ENCODE measurements at regions not wholly inside any gene's neighbourhood (a gene's known extent, or its start where the extent isn't known, plus 50 kb on each side); places are given as distances from the start of the nearest gene placed in this dataset.

DNA sequence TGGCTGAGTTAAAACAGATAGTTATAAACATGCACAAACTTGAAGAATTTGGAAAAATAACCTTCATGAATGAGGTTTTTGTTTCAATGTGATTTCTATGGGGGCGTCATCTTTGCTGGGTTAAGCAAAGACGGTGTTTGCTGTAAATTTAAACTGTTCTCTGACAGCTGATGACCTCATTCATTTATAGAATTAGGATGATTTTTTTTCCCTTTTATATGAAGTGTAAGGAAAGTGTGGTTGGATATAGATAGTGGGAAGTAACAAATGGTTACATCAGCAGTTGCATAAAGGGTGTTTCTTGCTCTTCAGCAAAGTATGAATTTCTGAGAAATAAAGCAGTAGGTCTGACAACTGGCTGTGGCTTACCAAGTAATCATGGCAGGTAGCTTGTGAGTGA, 137.2 kb upstream of the CENPW start:
- Histone ChIP-seq H3K9ac (ENCODE audit: insufficient read depth, low read length, poor library complexity, severe bottlenecking) (no peak overlapping the region), H3K4me1 (ENCODE audit: control insufficient read depth in 1 of 2, insufficient read depth in 2 of 2, low read length in 2 of 2) (no peaks in the 10 kb centered on the region), H3K4me3 (replicated peaks in 1 of 3; ENCODE audit: low read depth in 2 of 3, low read length in 3 of 3) (no peak overlapping the region), H2AFZ (ENCODE audit: insufficient read depth, low read depth, low read length, poor library complexity, severe bottlenecking) (no peak overlapping the region), H4K20me1 (ENCODE audit: insufficient read depth, low read length) (no peaks in the 10 kb centered on the region), H3K4me2 (replicated peaks; ENCODE audit: extremely low read depth, low read length, poor library complexity, severe bottlenecking) (no peak overlapping the region), H3K36me3 (replicated peaks in 1 of 2; ENCODE audit: control insufficient read depth in 1 of 2, insufficient read depth in 2 of 2, low read length in 2 of 2) (no peaks in the 10 kb centered on the region), H3K27me3 (ENCODE audit: control insufficient read depth in 2 of 2, insufficient read depth in 2 of 2, low read length in 2 of 2) (no peaks in the 10 kb centered on the region), H3K27ac (ENCODE audit: low read depth in 1 of 2, low read length in 2 of 2) (no peak overlapping the region), H3K9me3 (replicated peaks in 1 of 2; ENCODE audit: control insufficient read depth in 1 of 2, insufficient read depth in 1 of 2, low read length in 2 of 2) (no peaks in the 10 kb centered on the region), H3K79me2 (ENCODE audit: insufficient read depth, low read length) (no peaks in the 10 kb centered on the region)
- H3K4me1 Mint-ChIP-seq: no peaks in the 10 kb centered on the region
- no peaks in the 10 kb centered on the region for H3K27me3 Mint-ChIP-seq (ENCODE audit: low read depth in 3 of 3)
- H3K9me3 Mint-ChIP-seq: peaks cover 0 to 3% (median 0%) of the 10 kb centered on the region in 7 donors
- TF ChIP-seq, protein P1, sequence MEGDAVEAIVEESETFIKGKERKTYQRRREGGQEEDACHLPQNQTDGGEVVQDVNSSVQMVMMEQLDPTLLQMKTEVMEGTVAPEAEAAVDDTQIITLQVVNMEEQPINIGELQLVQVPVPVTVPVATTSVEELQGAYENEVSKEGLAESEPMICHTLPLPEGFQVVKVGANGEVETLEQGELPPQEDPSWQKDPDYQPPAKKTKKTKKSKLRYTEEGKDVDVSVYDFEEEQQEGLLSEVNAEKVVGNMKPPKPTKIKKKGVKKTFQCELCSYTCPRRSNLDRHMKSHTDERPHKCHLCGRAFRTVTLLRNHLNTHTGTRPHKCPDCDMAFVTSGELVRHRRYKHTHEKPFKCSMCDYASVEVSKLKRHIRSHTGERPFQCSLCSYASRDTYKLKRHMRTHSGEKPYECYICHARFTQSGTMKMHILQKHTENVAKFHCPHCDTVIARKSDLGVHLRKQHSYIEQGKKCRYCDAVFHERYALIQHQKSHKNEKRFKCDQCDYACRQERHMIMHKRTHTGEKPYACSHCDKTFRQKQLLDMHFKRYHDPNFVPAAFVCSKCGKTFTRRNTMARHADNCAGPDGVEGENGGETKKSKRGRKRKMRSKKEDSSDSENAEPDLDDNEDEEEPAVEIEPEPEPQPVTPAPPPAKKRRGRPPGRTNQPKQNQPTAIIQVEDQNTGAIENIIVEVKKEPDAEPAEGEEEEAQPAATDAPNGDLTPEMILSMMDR (IDR thresholded peaks at IDR 0.05): no peak
- H3K4me3 Mint-ChIP-seq: no peak overlapping the region
- no peaks in the 10 kb centered on the region for H3K36me3 Mint-ChIP-seq
- no CpG with 5 or more reads among the region's 2 CpGs for WGBS (ENCODE audit: insufficient coverage)
- no peak overlapping the region for H3K27ac Mint-ChIP-seq
- intact Hi-C loops (cut with micrococcal nuclease): no loop called here
- DNase-seq: no peak

DNA sequence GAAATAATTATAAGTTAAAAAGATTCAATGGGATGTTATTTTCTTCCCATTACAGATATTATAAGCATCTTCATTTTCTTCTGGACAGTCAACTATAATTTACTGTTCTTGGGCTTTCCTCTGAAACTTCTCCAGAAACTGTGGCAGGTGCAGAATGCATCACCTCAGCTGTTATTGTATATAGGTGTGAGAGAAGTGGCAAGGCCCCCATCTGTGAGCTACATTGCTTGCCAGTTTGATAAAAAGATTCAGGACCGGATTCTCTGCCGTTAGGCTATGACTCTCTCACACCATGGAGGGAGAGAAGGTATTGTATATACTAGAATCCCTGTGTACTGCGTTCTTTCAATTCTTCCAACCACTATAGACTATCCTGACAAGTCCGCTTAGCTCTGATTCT, 135.8 kb upstream of the CENPW start:
- Histone ChIP-seq H3K4me3 (replicated peaks in 1 of 3; ENCODE audit: low read depth in 2 of 3, low read length in 3 of 3) (no peak overlapping the region), H2AFZ (ENCODE audit: insufficient read depth, low read depth, low read length, poor library complexity, severe bottlenecking) (no peak overlapping the region), H3K27me3 (ENCODE audit: control insufficient read depth in 2 of 2, insufficient read depth in 2 of 2, low read length in 2 of 2) (no peaks in the 10 kb centered on the region), H3K4me2 (replicated peaks; ENCODE audit: extremely low read depth, low read length, poor library complexity, severe bottlenecking) (no peak overlapping the region), H3K79me2 (ENCODE audit: insufficient read depth, low read length) (no peaks in the 10 kb centered on the region), H3K9me3 (replicated peaks in 1 of 2; ENCODE audit: control insufficient read depth in 1 of 2, insufficient read depth in 1 of 2, low read length in 2 of 2) (no peaks in the 10 kb centered on the region), H3K36me3 (replicated peaks in 1 of 2; ENCODE audit: control insufficient read depth in 1 of 2, insufficient read depth in 2 of 2, low read length in 2 of 2) (no peaks in the 10 kb centered on the region), H3K4me1 (ENCODE audit: control insufficient read depth in 1 of 2, insufficient read depth in 2 of 2, low read length in 2 of 2) (no peaks in the 10 kb centered on the region), H4K20me1 (ENCODE audit: insufficient read depth, low read length) (no peaks in the 10 kb centered on the region), H3K27ac (ENCODE audit: low read depth in 1 of 2, low read length in 2 of 2) (no peak overlapping the region), H3K9ac (ENCODE audit: insufficient read depth, low read length, poor library complexity, severe bottlenecking) (no peak overlapping the region)
- Mint-ChIP-seq H3K36me3 (no peaks in the 10 kb centered on the region), H3K27me3 (ENCODE audit: low read depth in 3 of 3) (no peaks in the 10 kb centered on the region), H3K27ac (no peak overlapping the region), H3K4me3 (no peak overlapping the region), H3K4me1 (no peaks in the 10 kb centered on the region), H3K9me3 (peaks cover 0 to 3% (median 0%) of the 10 kb centered on the region in 7 donors)
- TF ChIP-seq, protein P1 (IDR thresholded peaks at IDR 0.05): no peak
- no peak for DNase-seq
- no CpG with 5 or more reads among the region's 4 CpGs for WGBS (ENCODE audit: insufficient coverage)
- intact Hi-C loops (cut with micrococcal nuclease): no loop called here
